ENCODE measurements at regions not wholly inside any gene's neighbourhood (a gene's known extent, or its start where the extent isn't known, plus 50 kb on each side); places are given as distances from the start of the nearest gene placed in this dataset.

- Histone ChIP-seq H3K4me1 (ENCODE audit: control insufficient read depth, insufficient read depth, low read length) (no peaks in the 10 kb centered on the region), H3K27ac (ENCODE audit: low read length) (no peak overlapping the region), H3K36me3 (ENCODE audit: control insufficient read depth, insufficient read depth, low read length) (no peaks in the 10 kb centered on the region), H3K9me3 (ENCODE audit: control insufficient read depth, insufficient read depth, low read length) (no peaks in the 10 kb centered on the region), H3K4me3 (ENCODE audit: low read length) (no peak overlapping the region), H3K27me3 (ENCODE audit: control insufficient read depth, insufficient read depth, low read length) (peaks cover 3% of the 10 kb centered on the region)
- Mint-ChIP-seq H3K4me3 (no peak overlapping the region), H3K9me3 (no peaks in the 10 kb centered on the region), H3K27ac (no peak overlapping the region), H3K36me3 (no peaks in the 10 kb centered on the region), H3K4me1 (no peaks in the 10 kb centered on the region), H3K27me3 (ENCODE audit: low read depth in 2 of 2) (peaks cover 10 to 35% of the 10 kb centered on the region in 2 donors)
- TF ChIP-seq, protein P1, sequence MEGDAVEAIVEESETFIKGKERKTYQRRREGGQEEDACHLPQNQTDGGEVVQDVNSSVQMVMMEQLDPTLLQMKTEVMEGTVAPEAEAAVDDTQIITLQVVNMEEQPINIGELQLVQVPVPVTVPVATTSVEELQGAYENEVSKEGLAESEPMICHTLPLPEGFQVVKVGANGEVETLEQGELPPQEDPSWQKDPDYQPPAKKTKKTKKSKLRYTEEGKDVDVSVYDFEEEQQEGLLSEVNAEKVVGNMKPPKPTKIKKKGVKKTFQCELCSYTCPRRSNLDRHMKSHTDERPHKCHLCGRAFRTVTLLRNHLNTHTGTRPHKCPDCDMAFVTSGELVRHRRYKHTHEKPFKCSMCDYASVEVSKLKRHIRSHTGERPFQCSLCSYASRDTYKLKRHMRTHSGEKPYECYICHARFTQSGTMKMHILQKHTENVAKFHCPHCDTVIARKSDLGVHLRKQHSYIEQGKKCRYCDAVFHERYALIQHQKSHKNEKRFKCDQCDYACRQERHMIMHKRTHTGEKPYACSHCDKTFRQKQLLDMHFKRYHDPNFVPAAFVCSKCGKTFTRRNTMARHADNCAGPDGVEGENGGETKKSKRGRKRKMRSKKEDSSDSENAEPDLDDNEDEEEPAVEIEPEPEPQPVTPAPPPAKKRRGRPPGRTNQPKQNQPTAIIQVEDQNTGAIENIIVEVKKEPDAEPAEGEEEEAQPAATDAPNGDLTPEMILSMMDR (IDR thresholded peaks at IDR 0.05), result no peak
- no peak for ATAC-seq
- 81% methylated on average over 7 of the region's 8 CpGs for WGBS (ENCODE audit: insufficient coverage)
- DNase-seq, result no peak
- intact Hi-C loops (cut with micrococcal nuclease), result no loop called here
Measured at GRCh38 chr12:98344046-98344930, 171.1 kb upstream of the TMPO start.

- Histone ChIP-seq H3K9me3 (ENCODE audit: control insufficient read depth, insufficient read depth, low read length) (no peaks in the 10 kb centered on the region), H3K4me3 (ENCODE audit: low read length) (no peak overlapping the region), H3K36me3 (ENCODE audit: control insufficient read depth, insufficient read depth, low read length) (no peaks in the 10 kb centered on the region), H3K4me1 (ENCODE audit: control insufficient read depth, insufficient read depth, low read length) (no peaks in the 10 kb centered on the region), H3K27ac (ENCODE audit: low read length) (no peak overlapping the region), H3K27me3 (ENCODE audit: control insufficient read depth, insufficient read depth, low read length) (peaks cover 3% of the 10 kb centered on the region)
- no peak overlapping the region for H3K27ac Mint-ChIP-seq
- no peak overlapping the region for H3K4me3 Mint-ChIP-seq
- ATAC-seq, result no peak
- intact Hi-C loops (cut with micrococcal nuclease), result no loop called here
- peaks cover 10 to 32% of the 10 kb centered on the region in 2 donors for H3K27me3 Mint-ChIP-seq (ENCODE audit: low read depth in 2 of 2)
- no peaks in the 10 kb centered on the region for H3K4me1 Mint-ChIP-seq
- H3K9me3 Mint-ChIP-seq, result no peaks in the 10 kb centered on the region
- WGBS (ENCODE audit: insufficient coverage), result 93% methylated on average over 6 of the region's 6 CpGs
- H3K36me3 Mint-ChIP-seq, result no peaks in the 10 kb centered on the region
- TF ChIP-seq, protein P1 (IDR thresholded peaks at IDR 0.05), result no peak
- no peak for DNase-seq
Measured at GRCh38 chr12:98345308-98345876, 170.0 kb upstream of the TMPO start.

DNA sequence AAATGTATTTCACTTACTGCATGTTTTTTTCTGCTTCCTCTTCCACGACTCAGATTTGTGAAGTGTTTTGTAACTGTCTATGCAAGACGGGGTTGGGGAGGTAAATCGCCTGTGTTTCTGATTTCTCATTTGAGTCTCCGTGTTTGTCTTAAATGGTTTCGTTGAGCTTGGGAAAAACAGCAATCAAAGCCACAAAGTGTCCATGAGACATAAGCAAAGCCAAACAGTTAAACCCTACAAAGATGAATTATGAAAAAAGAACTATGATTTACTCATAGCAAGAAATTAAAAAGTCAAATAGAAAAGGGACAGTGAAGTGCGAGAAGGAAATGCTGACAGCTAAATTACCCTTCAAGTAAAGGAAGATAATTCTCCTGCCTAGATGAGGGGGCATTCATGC, 164.3 kb upstream of the TMPO start:
- WGBS (ENCODE audit: insufficient coverage), result 63% methylated on average over 6 of the region's 6 CpGs
- Histone ChIP-seq H3K4me3 (ENCODE audit: low read length) (no peak overlapping the region), H3K27ac (ENCODE audit: low read length) (no peak overlapping the region), H3K36me3 (ENCODE audit: control insufficient read depth, insufficient read depth, low read length) (no peaks in the 10 kb centered on the region), H3K27me3 (ENCODE audit: control insufficient read depth, insufficient read depth, low read length) (no peaks in the 10 kb centered on the region), H3K9me3 (ENCODE audit: control insufficient read depth, insufficient read depth, low read length) (no peaks in the 10 kb centered on the region), H3K4me1 (ENCODE audit: control insufficient read depth, insufficient read depth, low read length) (no peaks in the 10 kb centered on the region)
- H3K4me3 Mint-ChIP-seq, result no peak overlapping the region
- DNase-seq, result no peak
- H3K36me3 Mint-ChIP-seq, result no peaks in the 10 kb centered on the region
- ATAC-seq, result no peak
- intact Hi-C loops (cut with micrococcal nuclease), result no loop called here
- TF ChIP-seq, protein P1 (IDR thresholded peaks at IDR 0.05), result no peak
- no peaks in the 10 kb centered on the region for H3K4me1 Mint-ChIP-seq
- peaks cover 10 to 11% of the 10 kb centered on the region in 2 donors for H3K27me3 Mint-ChIP-seq (ENCODE audit: low read depth in 2 of 2)
- H3K9me3 Mint-ChIP-seq, result no peaks in the 10 kb centered on the region
- no peak overlapping the region for H3K27ac Mint-ChIP-seq
